Skeletal muscle tissue (tissue), 3 donors: ENCODE measurements at regions not wholly inside any gene's neighbourhood (a gene's known extent, or its start where the extent isn't known, plus 50 kb on each side); places are given as distances from the start of the nearest gene placed in this dataset.

Experiments
- H3K27ac ChIP-seq: one replicate; pipeline ENCODE4 v1.7.0; 2013; ENCODE audit warnings: mild to moderate bottlenecking, low read depth, low read length, inconsistent platforms
- H3K27me3 ChIP-seq, 3 donors: one replicate each; pipeline ENCODE4 v1.7.0; 2013; ENCODE audit warnings: low read length in 3 of 3; ENCODE audit not compliant: control insufficient read depth in 3 of 3, insufficient read depth in 3 of 3
- H3K36me3 ChIP-seq, 3 donors: one replicate each; pipeline ENCODE4 v1.7.0; 2013; ENCODE audit warnings: low read length in 3 of 3; ENCODE audit not compliant: control insufficient read depth in 3 of 3, insufficient read depth in 3 of 3
- H3K4me1 ChIP-seq, 3 donors: one replicate each; pipeline ENCODE4 v1.7.0; 2013; ENCODE audit warnings: low read length in 3 of 3, mild to moderate bottlenecking in 3 of 3; ENCODE audit not compliant: control insufficient read depth in 3 of 3, insufficient read depth in 3 of 3
- H3K4me3 ChIP-seq, 3 donors: one replicate each; pipeline ENCODE4 v1.7.0; 2013; ENCODE audit warnings: low read length in 3 of 3
- H3K9ac ChIP-seq, 3 donors: one replicate each; pipeline ENCODE4 v1.7.0; 2013; ENCODE audit warnings: low read length in 3 of 3, mild to moderate bottlenecking in 3 of 3, moderate library complexity in 2 of 3, low read depth in 1 of 3
- H3K9me3 ChIP-seq, 3 donors: one replicate each; pipeline ENCODE4 v1.7.0; 2013; ENCODE audit warnings: low read length in 3 of 3; ENCODE audit not compliant: control insufficient read depth in 3 of 3
- donor health status: Osteomylitis.

DNA sequence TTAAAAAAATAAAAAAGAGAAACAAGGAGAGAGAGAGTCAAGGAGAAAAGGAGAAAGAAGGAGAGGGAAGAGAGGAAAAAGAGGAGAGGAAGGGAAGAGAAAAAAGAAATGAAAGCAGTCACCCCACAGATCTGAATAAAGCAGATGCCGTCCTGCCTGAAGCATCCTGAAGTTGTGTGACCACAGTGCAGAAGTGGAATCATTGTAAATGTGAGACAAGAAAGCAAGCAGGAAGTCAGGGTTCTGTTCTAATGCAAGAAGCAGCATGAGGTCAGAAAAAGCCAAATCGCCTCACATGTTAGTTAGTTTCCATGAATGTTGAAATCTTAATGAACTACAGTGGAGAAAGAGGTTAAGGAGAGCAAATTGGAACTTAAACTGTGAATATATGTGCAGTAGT, 692.5 kb downstream of the CENPC start:
- Histone ChIP-seq H3K9ac (no peak overlapping the region), H3K27me3 (no peaks in the 10 kb centered on the region), H3K36me3 (no peaks in the 10 kb centered on the region), H3K9me3 (no peaks in the 10 kb centered on the region), H3K4me3 (no peak overlapping the region), H3K27ac (no peak overlapping the region), H3K4me1 (no peaks in the 10 kb centered on the region)

DNA sequence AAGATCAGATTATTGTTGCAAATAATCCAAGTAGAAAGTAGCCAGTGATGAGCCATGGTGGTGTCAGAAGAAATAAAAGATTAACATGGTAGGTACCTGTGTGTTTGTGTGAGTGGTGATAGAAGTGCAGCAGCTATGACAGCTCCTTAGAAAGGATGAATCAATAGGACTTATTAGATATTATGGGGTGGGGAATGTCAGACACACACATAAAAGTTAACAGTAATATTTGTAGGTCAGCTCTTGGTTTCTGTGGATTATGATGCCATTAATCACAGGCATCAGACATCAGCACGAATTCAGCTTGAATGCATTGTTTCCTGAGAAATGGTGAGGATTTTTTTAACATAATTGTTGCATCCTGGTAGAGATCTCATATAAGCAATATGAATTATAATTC, 695.7 kb downstream of the CENPC start:
- Histone ChIP-seq H3K9ac (no peak overlapping the region), H3K27me3 (no peaks in the 10 kb centered on the region), H3K4me1 (no peaks in the 10 kb centered on the region), H3K9me3 (no peaks in the 10 kb centered on the region), H3K27ac (no peak overlapping the region), H3K36me3 (no peaks in the 10 kb centered on the region), H3K4me3 (no peak overlapping the region)

DNA sequence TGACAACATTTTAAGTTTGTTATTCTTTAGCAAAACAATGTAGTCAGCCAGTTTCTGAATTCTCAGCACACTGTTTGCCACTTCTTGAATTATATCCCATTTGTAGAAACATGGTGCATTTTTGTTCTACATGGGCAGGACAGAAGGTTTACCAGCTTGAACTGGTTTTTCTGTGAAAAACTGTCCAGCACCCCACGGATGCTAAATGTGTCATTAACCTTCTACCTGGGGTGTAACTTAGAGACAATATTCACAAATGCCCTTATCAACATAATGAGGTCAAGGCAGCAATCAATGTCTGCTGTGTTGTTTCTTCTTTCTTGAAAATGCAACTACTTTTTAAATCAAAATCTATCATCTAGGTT, 702.6 kb downstream of the CENPC start:
- no peaks in the 10 kb centered on the region for H3K9me3 ChIP-seq

DNA sequence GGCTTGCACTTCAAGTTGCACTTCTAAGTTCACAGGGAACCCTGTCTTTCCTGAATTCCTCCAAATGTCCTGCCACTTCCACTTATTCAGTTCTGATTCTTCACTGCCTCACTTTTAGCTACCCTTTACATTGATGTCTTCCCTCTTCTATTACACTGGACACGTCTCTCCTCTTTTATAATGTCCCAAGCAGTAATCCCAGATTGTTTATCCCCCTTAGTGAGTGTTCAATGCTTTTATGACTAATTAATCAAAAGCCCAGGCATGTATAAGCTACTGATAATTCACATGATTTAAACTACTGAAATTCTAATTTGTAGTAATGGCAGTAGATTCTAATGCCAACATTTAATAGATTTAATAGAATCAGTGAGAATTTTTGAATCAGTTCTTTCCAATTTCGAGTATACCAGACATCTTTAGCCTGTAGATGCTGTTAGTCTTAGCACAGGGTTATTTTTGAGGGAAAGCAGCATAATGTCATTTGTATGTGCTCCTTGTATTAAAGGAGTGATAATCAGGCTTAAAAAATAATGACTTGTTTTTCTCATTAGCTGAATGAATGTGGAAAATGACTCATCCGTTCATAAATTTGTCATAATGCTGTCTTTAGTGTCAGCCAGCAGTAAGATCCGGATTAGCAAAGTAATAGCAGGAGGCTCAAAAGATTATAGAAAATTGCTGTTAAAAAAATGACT, 703.1 kb downstream of the CENPC start:
- Histone ChIP-seq H3K4me1 (no peaks in the 10 kb centered on the region), H3K4me3 (no peak overlapping the region), H3K27ac (no peak overlapping the region), H3K36me3 (no peaks in the 10 kb centered on the region), H3K27me3 (no peaks in the 10 kb centered on the region), H3K9me3 (no peaks in the 10 kb centered on the region), H3K9ac (no peak overlapping the region)

More for the DNA sequence above, 702.6 kb downstream of the CENPC start:
- Histone ChIP-seq H3K4me3 (no peak overlapping the region), H3K4me1 (no peaks in the 10 kb centered on the region), H3K27me3 (no peaks in the 10 kb centered on the region), H3K27ac (no peak overlapping the region), H3K9ac (no peak overlapping the region), H3K36me3 (no peaks in the 10 kb centered on the region)

DNA sequence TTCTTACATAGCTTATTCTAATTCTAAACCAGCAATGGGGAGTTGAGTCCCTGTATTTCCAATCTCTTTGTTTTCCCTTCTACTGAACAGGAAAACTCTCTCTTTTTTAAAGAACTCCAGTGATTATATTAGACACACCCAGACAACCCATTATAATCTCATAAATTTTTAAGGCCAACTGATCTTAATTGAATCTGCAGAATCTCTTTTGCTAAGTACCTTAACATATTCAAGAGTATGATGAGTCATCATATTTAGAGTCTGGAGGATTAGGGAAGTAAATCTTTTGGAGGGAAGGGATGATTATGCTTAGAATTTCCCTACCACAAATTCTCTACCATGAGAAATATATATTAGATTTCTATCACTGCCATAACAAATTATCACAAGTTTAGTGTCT, 705.1 kb downstream of the CENPC start:
- Histone ChIP-seq H3K4me1 (no peaks in the 10 kb centered on the region), H3K27me3 (no peaks in the 10 kb centered on the region), H3K9ac (no peak overlapping the region), H3K9me3 (no peaks in the 10 kb centered on the region), H3K4me3 (no peak overlapping the region), H3K27ac (no peak overlapping the region), H3K36me3 (no peaks in the 10 kb centered on the region)

DNA sequence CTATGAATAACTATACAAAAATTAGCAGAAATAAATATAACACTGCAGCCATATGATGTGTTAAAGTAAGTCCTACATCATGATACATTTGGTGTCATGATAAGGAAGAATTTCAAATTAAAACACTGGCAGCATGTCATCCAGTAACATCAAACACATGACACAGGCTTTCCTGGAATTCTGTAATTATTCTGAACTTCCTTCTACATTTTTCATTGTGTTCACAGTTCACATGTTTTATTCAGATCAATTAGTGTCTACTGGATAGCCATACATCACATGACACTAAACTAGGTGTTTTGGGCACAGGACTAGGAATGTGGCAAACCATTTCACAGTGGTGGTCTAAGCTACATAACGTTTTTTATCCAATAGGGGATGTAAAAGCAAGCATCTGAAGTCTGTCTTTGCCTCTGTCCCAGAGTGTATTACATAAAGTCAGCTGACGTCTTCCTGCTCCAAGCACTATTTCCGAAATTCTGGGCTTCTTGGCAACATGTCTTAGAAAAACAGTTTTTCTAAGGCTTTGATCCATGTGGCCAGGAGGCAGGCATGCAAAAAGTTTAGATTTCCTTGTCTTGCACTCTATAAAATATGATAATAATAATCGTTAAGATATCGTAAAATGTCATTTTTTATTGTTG, 707.9 kb downstream of the CENPC start:
- H3K36me3 ChIP-seq: no peaks in the 10 kb centered on the region
- H3K4me3 ChIP-seq: no peak overlapping the region
- H3K4me1 ChIP-seq: no peaks in the 10 kb centered on the region
- H3K9me3 ChIP-seq: no peaks in the 10 kb centered on the region
- H3K27ac ChIP-seq: no peak overlapping the region
- no peak overlapping the region for H3K9ac ChIP-seq
- H3K27me3 ChIP-seq: no peaks in the 10 kb centered on the region

DNA sequence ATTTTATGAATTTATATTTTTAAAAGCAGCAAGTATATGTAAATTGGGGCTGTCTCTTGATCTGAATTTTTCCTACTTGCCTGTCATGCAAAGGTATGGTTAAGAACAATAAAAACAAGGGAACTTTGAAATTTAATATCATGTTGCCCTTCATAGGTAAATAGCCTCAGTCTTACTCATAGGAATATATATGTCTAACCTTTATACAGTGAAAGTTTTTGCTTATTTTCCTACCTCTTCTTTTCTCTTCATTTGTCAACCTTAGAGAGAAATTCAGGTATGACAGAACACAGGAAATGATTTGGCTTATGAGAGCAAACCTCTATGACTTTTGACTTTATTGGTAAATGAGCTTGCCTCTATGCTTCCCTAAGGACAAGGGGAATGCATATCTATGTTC, 716.0 kb downstream of the CENPC start:
- Histone ChIP-seq H3K36me3 (no peaks in the 10 kb centered on the region), H3K4me1 (no peaks in the 10 kb centered on the region), H3K27me3 (no peaks in the 10 kb centered on the region), H3K9ac (no peak overlapping the region), H3K4me3 (no peak overlapping the region), H3K9me3 (no peaks in the 10 kb centered on the region), H3K27ac (no peak overlapping the region)

DNA sequence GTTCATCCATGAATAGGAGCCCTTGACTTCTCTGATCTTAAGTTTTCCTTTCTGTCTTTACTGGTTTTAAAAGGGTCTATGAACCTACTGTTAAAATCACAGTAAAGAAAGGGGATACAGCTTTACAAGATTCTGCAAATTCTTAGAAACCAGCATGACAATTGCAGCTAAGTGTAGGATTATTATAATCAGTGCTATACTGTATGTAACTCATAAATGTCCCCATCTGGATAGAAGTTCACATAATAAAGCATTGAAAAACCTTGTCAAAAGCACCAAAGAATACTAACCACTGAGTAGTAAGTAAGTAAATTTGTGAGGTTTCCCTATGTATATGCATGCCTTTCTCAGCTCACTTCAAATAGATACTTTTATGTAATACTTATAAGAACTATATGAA, 724.6 kb downstream of the CENPC start:
- Histone ChIP-seq H3K4me1 (no peaks in the 10 kb centered on the region), H3K27ac (no peak overlapping the region), H3K9ac (no peak overlapping the region), H3K4me3 (no peak overlapping the region), H3K27me3 (no peaks in the 10 kb centered on the region), H3K9me3 (no peaks in the 10 kb centered on the region), H3K36me3 (no peaks in the 10 kb centered on the region)

DNA sequence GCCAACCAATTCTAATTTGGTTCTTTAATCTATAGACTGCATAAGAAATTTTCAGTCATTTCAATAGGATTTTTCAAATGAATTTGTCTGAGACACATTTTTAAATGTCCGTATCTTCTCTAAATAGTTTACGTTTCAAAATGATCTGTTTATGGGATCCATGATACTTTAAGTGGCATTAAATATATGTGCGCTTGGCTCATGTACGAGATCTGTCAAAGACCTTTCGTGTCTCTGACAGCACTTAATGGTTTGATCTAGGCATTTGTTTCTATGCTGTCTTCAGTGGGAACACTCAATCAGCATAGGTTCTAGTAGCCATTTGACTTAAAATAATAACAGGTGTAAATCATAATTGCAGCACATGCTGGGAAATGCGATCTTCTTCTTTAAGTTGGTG, 731.0 kb downstream of the CENPC start:
- H3K27ac ChIP-seq: no peak overlapping the region
- no peak overlapping the region for H3K9ac ChIP-seq
- H3K27me3 ChIP-seq: no peaks in the 10 kb centered on the region
- H3K4me1 ChIP-seq: no peaks in the 10 kb centered on the region
- no peak overlapping the region for H3K4me3 ChIP-seq
- H3K36me3 ChIP-seq: no peaks in the 10 kb centered on the region
- no peaks in the 10 kb centered on the region for H3K9me3 ChIP-seq

DNA sequence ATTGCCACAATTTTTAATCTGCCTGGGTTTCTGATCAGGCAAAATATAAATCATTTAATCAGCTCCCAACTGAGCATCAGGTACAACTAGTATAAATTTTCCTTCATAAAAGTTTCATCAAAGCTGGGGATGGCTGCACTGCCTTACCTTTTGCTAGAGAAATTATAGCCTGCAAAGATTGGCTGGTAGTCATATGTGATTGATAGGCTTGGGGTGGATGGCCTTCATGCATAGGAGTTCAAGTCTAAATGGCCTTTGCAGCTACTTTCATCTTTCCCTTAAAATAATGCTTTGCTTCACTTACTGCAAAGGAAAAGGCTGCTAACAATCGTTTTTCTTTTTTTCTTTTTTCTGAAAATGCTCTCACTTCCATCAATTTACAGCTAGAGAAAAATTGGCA, 739.7 kb downstream of the CENPC start:
- no peaks in the 10 kb centered on the region for H3K9me3 ChIP-seq
- H3K36me3 ChIP-seq: no peaks in the 10 kb centered on the region
- H3K4me3 ChIP-seq: no peak overlapping the region
- H3K27me3 ChIP-seq: no peaks in the 10 kb centered on the region
- H3K4me1 ChIP-seq: no peaks in the 10 kb centered on the region
- H3K27ac ChIP-seq: no peak overlapping the region
- no peak overlapping the region for H3K9ac ChIP-seq
